GM12891 (cell line): ENCODE measurements at regions not wholly inside any gene's neighbourhood (a gene's known extent, or its start where the extent isn't known, plus 50 kb on each side); places are given as distances from the start of the nearest gene placed in this dataset.

Experiments
- PAX5 ChIP-seq: IDR thresholded peaks from 2 replicates; pipeline ENCODE4 v1.6.1; 2011; ENCODE audit warnings: low read length, moderate library complexity, mild to moderate bottlenecking; ENCODE audit not compliant: insufficient read depth, severe bottlenecking
- POLR2A ChIP-seq: IDR thresholded peaks from 2 replicates; pipeline ENCODE4 v1.6.1; 2011; ENCODE audit warnings: low read depth, low read length, control low read depth
- POLR2AphosphoS5 ChIP-seq: IDR thresholded peaks from 2 replicates; pipeline ENCODE4 v1.6.1; 2011; ENCODE audit warnings: low read depth, low read length, control low read depth
- POU2F2 ChIP-seq: IDR thresholded peaks from 2 replicates; pipeline ENCODE4 v1.6.1; 2011; ENCODE audit warnings: low read depth, mild to moderate bottlenecking, control low read depth, low read length, moderate library complexity
- SPI1 ChIP-seq: IDR thresholded peaks from 2 replicates; pipeline ENCODE4 v1.6.1; 2011; ENCODE audit warnings: low read depth, low read length, control low read depth

GRCh38 chr6:44571510-44571909 lies 184.0 kb downstream of the CDC5L start:
- TF ChIP-seq POLR2AphosphoS5 = no peak
- no peak for TF ChIP-seq POLR2A
- TF ChIP-seq PAX5 = no peak
- no peak for TF ChIP-seq SPI1
- TF ChIP-seq POU2F2 = no peak
